ENCODE measurements at regions not wholly inside any gene's neighbourhood (a gene's known extent, or its start where the extent isn't known, plus 50 kb on each side); places are given as distances from the start of the nearest gene placed in this dataset.

DNA sequence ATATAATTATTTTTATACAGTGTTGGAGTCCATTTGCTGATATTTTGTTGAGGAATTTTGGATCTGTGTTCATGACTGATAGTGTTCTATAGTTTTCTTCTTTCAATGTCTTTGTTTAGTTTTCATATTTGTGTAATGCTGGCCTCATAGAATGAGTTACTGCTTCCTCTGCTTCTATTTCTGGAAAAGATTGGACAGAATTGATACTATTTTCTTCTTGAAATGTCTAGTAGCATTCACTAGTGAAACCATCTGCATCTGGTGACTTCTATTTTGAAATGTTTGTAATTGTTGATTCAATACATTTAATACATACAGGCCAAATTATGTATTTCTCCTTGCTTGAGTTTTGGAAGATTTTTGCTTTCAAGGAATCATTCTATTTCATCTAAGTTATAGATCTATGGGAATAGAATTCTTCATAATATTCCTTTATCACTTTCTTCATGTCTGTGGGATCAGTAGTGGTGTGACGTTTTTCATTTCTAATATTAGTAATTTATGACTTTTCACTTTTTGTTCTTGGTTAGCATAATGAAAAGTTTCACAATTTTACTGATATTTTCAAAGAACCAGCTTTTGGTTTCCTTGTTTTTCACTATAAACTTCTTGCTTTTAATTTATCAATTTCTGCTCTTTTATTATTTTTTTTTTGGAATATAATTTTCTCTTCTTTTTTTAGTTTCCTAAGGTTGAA is 509.9 kb upstream of the VRK2 start:
- TF ChIP-seq PHF21A (CRISPR knock-in tag; IDR thresholded peaks at IDR 0.05) (no peak), ZNF782 (CRISPR knock-in tag; IDR thresholded peaks at IDR 0.05; ENCODE audit: borderline replicate concordance) (no peak), ZFP36 (IDR thresholded peaks at IDR 0.05; ENCODE audit: borderline replicate concordance, low read depth, low read length, partially characterized antibody) (no peak), XBP1 (CRISPR knock-in tag; IDR thresholded peaks at IDR 0.05) (no peak), ZNF564 (CRISPR knock-in tag; IDR thresholded peaks at IDR 0.05) (no peak), GABPA (IDR thresholded peaks at IDR 0.05; ENCODE audit: low read depth, low read length) (no peak), GABPA (CRISPR knock-in tag; IDR thresholded peaks at IDR 0.05; ENCODE audit: low read depth) (no peak)
